ENCODE measurements at regions not wholly inside any gene's neighbourhood (a gene's known extent, or its start where the extent isn't known, plus 50 kb on each side); places are given as distances from the start of the nearest gene placed in this dataset.

DNA sequence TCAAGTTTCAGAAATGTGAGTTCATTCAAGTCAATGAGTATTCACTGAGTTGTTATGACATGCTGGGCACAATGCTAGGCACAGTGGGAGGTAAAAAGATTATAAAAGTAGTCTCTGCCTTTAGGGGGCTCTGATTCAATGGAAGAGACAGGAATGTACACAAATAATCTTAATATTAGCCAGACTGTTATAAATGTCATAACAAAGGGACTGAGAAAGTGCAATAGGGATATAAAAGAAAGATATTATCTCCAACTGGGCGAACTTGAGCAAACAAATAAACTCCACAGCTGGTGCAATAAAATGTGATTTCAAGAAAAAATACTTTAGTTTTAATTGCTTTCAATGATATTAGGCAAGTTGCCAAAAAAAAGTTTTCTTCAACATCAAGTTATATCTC, 755.2 kb downstream of the BRINP1 start:
- TF ChIP-seq, protein P1, sequence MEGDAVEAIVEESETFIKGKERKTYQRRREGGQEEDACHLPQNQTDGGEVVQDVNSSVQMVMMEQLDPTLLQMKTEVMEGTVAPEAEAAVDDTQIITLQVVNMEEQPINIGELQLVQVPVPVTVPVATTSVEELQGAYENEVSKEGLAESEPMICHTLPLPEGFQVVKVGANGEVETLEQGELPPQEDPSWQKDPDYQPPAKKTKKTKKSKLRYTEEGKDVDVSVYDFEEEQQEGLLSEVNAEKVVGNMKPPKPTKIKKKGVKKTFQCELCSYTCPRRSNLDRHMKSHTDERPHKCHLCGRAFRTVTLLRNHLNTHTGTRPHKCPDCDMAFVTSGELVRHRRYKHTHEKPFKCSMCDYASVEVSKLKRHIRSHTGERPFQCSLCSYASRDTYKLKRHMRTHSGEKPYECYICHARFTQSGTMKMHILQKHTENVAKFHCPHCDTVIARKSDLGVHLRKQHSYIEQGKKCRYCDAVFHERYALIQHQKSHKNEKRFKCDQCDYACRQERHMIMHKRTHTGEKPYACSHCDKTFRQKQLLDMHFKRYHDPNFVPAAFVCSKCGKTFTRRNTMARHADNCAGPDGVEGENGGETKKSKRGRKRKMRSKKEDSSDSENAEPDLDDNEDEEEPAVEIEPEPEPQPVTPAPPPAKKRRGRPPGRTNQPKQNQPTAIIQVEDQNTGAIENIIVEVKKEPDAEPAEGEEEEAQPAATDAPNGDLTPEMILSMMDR (IDR thresholded peaks at IDR 0.05; ENCODE audit: low read length): no peak
- TF ChIP-seq EZH2 (IDR thresholded peaks at IDR 0.05; ENCODE audit: borderline replicate concordance, low read length): no peak

Data from OCI-LY1 (cell line).